GM12864 (cell line): ENCODE measurements at regions not wholly inside any gene's neighbourhood (a gene's known extent, or its start where the extent isn't known, plus 50 kb on each side); places are given as distances from the start of the nearest gene placed in this dataset.

Experiments used
- DNase-seq: peaks from one replicate; pipeline ENCODE4 v3.0.0-alpha.2; 2011; ENCODE audit warnings: low read depth
- H3K4me3 ChIP-seq: 2 replicates; pipeline ENCODE4 v1.5.1; 2011; ENCODE audit warnings: mild to moderate bottlenecking, low read depth, low read length, control low read depth
- CTCF ChIP-seq: IDR thresholded peaks from 2 replicates; pipeline ENCODE4 v1.5.1; 2011; ENCODE audit warnings: low read depth, mild to moderate bottlenecking, moderate library complexity, low read length, control low read depth, inconsistent platforms; ENCODE audit errors: missing control alignments

- no peak for DNase-seq
- no peak for TF ChIP-seq CTCF
- H3K4me3 ChIP-seq = no peak overlapping the region
Observed at GRCh38 chr2:19846567-19846966, 55.2 kb downstream of the TTC32 start.

- H3K4me3 ChIP-seq = no peak overlapping the region
- TF ChIP-seq CTCF = no peak
- DNase-seq = no peak
Observed at GRCh38 chr2:19846030-19846429, 55.8 kb downstream of the TTC32 start.

- no peak for TF ChIP-seq CTCF
- no peak overlapping the region for H3K4me3 ChIP-seq
- DNase-seq = no peak
Observed at GRCh38 chr2:19845323-19845920, 56.4 kb downstream of the TTC32 start.

- H3K4me3 ChIP-seq = no peak overlapping the region
- no peak for TF ChIP-seq CTCF
- DNase-seq = no peak
Observed at GRCh38 chr2:19844750-19845149, 57.0 kb downstream of the TTC32 start.

- no peak for DNase-seq
- H3K4me3 ChIP-seq = no peak overlapping the region
- no peak for TF ChIP-seq CTCF
Observed at GRCh38 chr2:19843992-19844515, 57.7 kb downstream of the TTC32 start.

GRCh38 chr2:19841918-19842693 lies 59.7 kb downstream of the TTC32 start:
- DNase-seq = no peak
- TF ChIP-seq CTCF = no peak
- H3K4me3 ChIP-seq = no peak overlapping the region
